ENCODE measurements at regions not wholly inside any gene's neighbourhood (a gene's known extent, or its start where the extent isn't known, plus 50 kb on each side); places are given as distances from the start of the nearest gene placed in this dataset.

GRCh38 chr2:66985906-66986305 is 411.2 kb upstream of the ETAA1 start:
- Histone ChIP-seq H3K27ac (no peak overlapping the region), H3K4me1 (no peaks in the 10 kb centered on the region), H3K9me3 (no peaks in the 10 kb centered on the region), H3K27me3 (no peaks in the 10 kb centered on the region), H3K4me3 (no peak overlapping the region), H3K36me3 (no peaks in the 10 kb centered on the region)
- TF ChIP-seq CTCF (IDR thresholded peaks at IDR 0.05), result no peak
- ATAC-seq (no peak), DNase-seq (no peak)
- intact Hi-C loops (cut with DNase I), result no loop called here
- WGBS, 2 donors, result 43 to 58% methylated on average over 1 of the region's 1 CpG

GRCh38 chr2:66987733-66988132 is 409.4 kb upstream of the ETAA1 start:
- no peak overlapping the region for H3K4me3 ChIP-seq
- intact Hi-C loops (cut with DNase I), result no loop called here
- H3K4me1 ChIP-seq, result no peaks in the 10 kb centered on the region
- ATAC-seq, result no peak
- H3K27ac ChIP-seq, result no peak overlapping the region
- DNase-seq, result no peak
- TF ChIP-seq CTCF (IDR thresholded peaks at IDR 0.05), result no peak
- no peaks in the 10 kb centered on the region for H3K36me3 ChIP-seq
- WGBS, 2 donors, result 33 to 52% methylated on average over 4 of the region's 4 CpGs
- H3K9me3 ChIP-seq, result no peaks in the 10 kb centered on the region
- no peaks in the 10 kb centered on the region for H3K27me3 ChIP-seq

GRCh38 chr2:66994654-66995053 is 402.5 kb upstream of the ETAA1 start:
- no peak for ATAC-seq
- no peak overlapping the region for H3K27ac ChIP-seq
- intact Hi-C loops (cut with DNase I), result no loop called here
- no peaks in the 10 kb centered on the region for H3K36me3 ChIP-seq
- no peaks in the 10 kb centered on the region for H3K27me3 ChIP-seq
- no peak for DNase-seq
- TF ChIP-seq CTCF (IDR thresholded peaks at IDR 0.05), result no peak
- 59 to 74% methylated on average over 1 of the region's 1 CpG for WGBS, 2 donors
- H3K9me3 ChIP-seq, result no peaks in the 10 kb centered on the region
- H3K4me3 ChIP-seq, result no peak overlapping the region
- H3K4me1 ChIP-seq, result no peaks in the 10 kb centered on the region

GRCh38 chr2:66995636-66996035 is 401.5 kb upstream of the ETAA1 start:
- Histone ChIP-seq H3K4me1 (no peaks in the 10 kb centered on the region), H3K36me3 (no peaks in the 10 kb centered on the region), H3K9me3 (no peaks in the 10 kb centered on the region), H3K4me3 (no peak overlapping the region), H3K27ac (no peak overlapping the region), H3K27me3 (no peaks in the 10 kb centered on the region)
- no peak for TF ChIP-seq CTCF (IDR thresholded peaks at IDR 0.05)
- WGBS, 2 donors, result 88 to 92% methylated on average over 3 of the region's 3 CpGs
- no peak for DNase-seq
- intact Hi-C loops (cut with DNase I), result no loop called here
- no peak for ATAC-seq
